ENCODE measurements at regions not wholly inside any gene's neighbourhood (a gene's known extent, or its start where the extent isn't known, plus 50 kb on each side); places are given as distances from the start of the nearest gene placed in this dataset.
"Not testable (repeated sequence)": the region's sequence is repeated elsewhere in the genome, so short reads cannot be mapped to it uniquely, and the experiment has no call there.

GRCh38 chr12:9422689-9423088 is 185.0 kb downstream of the KLRB1 start:
- H3K27me3 ChIP-seq (replicated peaks; ENCODE audit: insufficient read depth); H3K27ac ChIP-seq; H3K4me3 ChIP-seq; H3K36me3 ChIP-seq; DNase-seq (ENCODE audit: low spot score); H3K9me3 ChIP-seq; ATAC-seq (ENCODE audit: insufficient number of reproducible peaks, low FRiP score, low read depth); H3K4me1 ChIP-seq (ENCODE audit: control insufficient read depth in 1 of 2, low read depth in 2 of 2): not testable (repeated sequence)

- not testable (repeated sequence) for H3K9me3 ChIP-seq; H3K4me1 ChIP-seq (ENCODE audit: control insufficient read depth in 1 of 2, low read depth in 2 of 2); DNase-seq (ENCODE audit: low spot score); H3K4me3 ChIP-seq; ATAC-seq (ENCODE audit: insufficient number of reproducible peaks, low FRiP score, low read depth); H3K36me3 ChIP-seq; H3K27me3 ChIP-seq (replicated peaks; ENCODE audit: insufficient read depth); H3K27ac ChIP-seq
Measured at GRCh38 chr12:9421520-9422086, 186.1 kb downstream of the KLRB1 start.

GRCh38 chr12:9420817-9421519 is 186.7 kb downstream of the KLRB1 start:
- not testable (repeated sequence) for H3K4me1 ChIP-seq (ENCODE audit: control insufficient read depth in 1 of 2, low read depth in 2 of 2); H3K9me3 ChIP-seq; H3K27ac ChIP-seq; H3K36me3 ChIP-seq; H3K4me3 ChIP-seq; ATAC-seq (ENCODE audit: insufficient number of reproducible peaks, low FRiP score, low read depth); H3K27me3 ChIP-seq (replicated peaks; ENCODE audit: insufficient read depth); DNase-seq (ENCODE audit: low spot score)

- H3K27me3 ChIP-seq (replicated peaks; ENCODE audit: insufficient read depth); H3K27ac ChIP-seq; H3K9me3 ChIP-seq; ATAC-seq (ENCODE audit: insufficient number of reproducible peaks, low FRiP score, low read depth); DNase-seq (ENCODE audit: low spot score); H3K36me3 ChIP-seq; H3K4me1 ChIP-seq (ENCODE audit: control insufficient read depth in 1 of 2, low read depth in 2 of 2); H3K4me3 ChIP-seq: not testable (repeated sequence)
Measured at GRCh38 chr12:9418669-9419041, 189.1 kb downstream of the KLRB1 start.

GRCh38 chr12:9417947-9418668 is 189.6 kb downstream of the KLRB1 start:
- DNase-seq (ENCODE audit: low spot score); H3K4me1 ChIP-seq (ENCODE audit: control insufficient read depth in 1 of 2, low read depth in 2 of 2); ATAC-seq (ENCODE audit: insufficient number of reproducible peaks, low FRiP score, low read depth); H3K4me3 ChIP-seq; H3K36me3 ChIP-seq; H3K9me3 ChIP-seq; H3K27me3 ChIP-seq (replicated peaks; ENCODE audit: insufficient read depth); H3K27ac ChIP-seq: not testable (repeated sequence)

GRCh38 chr12:9417341-9417740 is 190.4 kb downstream of the KLRB1 start:
- H3K27ac ChIP-seq; ATAC-seq (ENCODE audit: insufficient number of reproducible peaks, low FRiP score, low read depth); H3K36me3 ChIP-seq; H3K4me1 ChIP-seq (ENCODE audit: control insufficient read depth in 1 of 2, low read depth in 2 of 2); H3K4me3 ChIP-seq; DNase-seq (ENCODE audit: low spot score); H3K27me3 ChIP-seq (replicated peaks; ENCODE audit: insufficient read depth); H3K9me3 ChIP-seq: not testable (repeated sequence)

- not testable (repeated sequence) for H3K36me3 ChIP-seq; ATAC-seq (ENCODE audit: insufficient number of reproducible peaks, low FRiP score, low read depth); DNase-seq (ENCODE audit: low spot score); H3K4me3 ChIP-seq; H3K27me3 ChIP-seq (replicated peaks; ENCODE audit: insufficient read depth); H3K27ac ChIP-seq; H3K4me1 ChIP-seq (ENCODE audit: control insufficient read depth in 1 of 2, low read depth in 2 of 2); H3K9me3 ChIP-seq
Measured at GRCh38 chr12:9416346-9416745, 191.4 kb downstream of the KLRB1 start.

GRCh38 chr12:9415898-9416297 is 191.8 kb downstream of the KLRB1 start:
- not testable (repeated sequence) for H3K4me1 ChIP-seq (ENCODE audit: control insufficient read depth in 1 of 2, low read depth in 2 of 2); H3K36me3 ChIP-seq; DNase-seq (ENCODE audit: low spot score); H3K27me3 ChIP-seq (replicated peaks; ENCODE audit: insufficient read depth); H3K27ac ChIP-seq; ATAC-seq (ENCODE audit: insufficient number of reproducible peaks, low FRiP score, low read depth); H3K9me3 ChIP-seq; H3K4me3 ChIP-seq

GRCh38 chr12:9413862-9414261 is 193.9 kb downstream of the KLRB1 start:
- ATAC-seq (ENCODE audit: insufficient number of reproducible peaks, low FRiP score, low read depth); H3K27me3 ChIP-seq (replicated peaks; ENCODE audit: insufficient read depth); H3K9me3 ChIP-seq; H3K4me3 ChIP-seq; H3K36me3 ChIP-seq; H3K4me1 ChIP-seq (ENCODE audit: control insufficient read depth in 1 of 2, low read depth in 2 of 2); DNase-seq (ENCODE audit: low spot score); H3K27ac ChIP-seq: not testable (repeated sequence)

- H3K4me1 ChIP-seq (ENCODE audit: control insufficient read depth in 1 of 2, low read depth in 2 of 2); ATAC-seq (ENCODE audit: insufficient number of reproducible peaks, low FRiP score, low read depth); H3K9me3 ChIP-seq; H3K27me3 ChIP-seq (replicated peaks; ENCODE audit: insufficient read depth); H3K27ac ChIP-seq; DNase-seq (ENCODE audit: low spot score); H3K4me3 ChIP-seq; H3K36me3 ChIP-seq: not testable (repeated sequence)
Measured at GRCh38 chr12:9412459-9412858, 195.3 kb downstream of the KLRB1 start.

- ATAC-seq (ENCODE audit: insufficient number of reproducible peaks, low FRiP score, low read depth); H3K27me3 ChIP-seq (replicated peaks; ENCODE audit: insufficient read depth); H3K4me3 ChIP-seq; DNase-seq (ENCODE audit: low spot score); H3K4me1 ChIP-seq (ENCODE audit: control insufficient read depth in 1 of 2, low read depth in 2 of 2); H3K27ac ChIP-seq; H3K36me3 ChIP-seq; H3K9me3 ChIP-seq: not testable (repeated sequence)
Measured at GRCh38 chr12:9411616-9412268, 196.0 kb downstream of the KLRB1 start.

- H3K36me3 ChIP-seq; H3K9me3 ChIP-seq; H3K4me3 ChIP-seq; ATAC-seq (ENCODE audit: insufficient number of reproducible peaks, low FRiP score, low read depth); DNase-seq (ENCODE audit: low spot score); H3K27me3 ChIP-seq (replicated peaks; ENCODE audit: insufficient read depth); H3K27ac ChIP-seq; H3K4me1 ChIP-seq (ENCODE audit: control insufficient read depth in 1 of 2, low read depth in 2 of 2): not testable (repeated sequence)
Measured at GRCh38 chr12:9407425-9407748, 199.2 kb upstream of the PZP start.
